Natural killer cell (primary cell): ENCODE measurements at regions not wholly inside any gene's neighbourhood (a gene's known extent, or its start where the extent isn't known, plus 50 kb on each side); places are given as distances from the start of the nearest gene placed in this dataset.

Experiments used
- ATAC-seq, 3 donors: fragments of 150-1000 bp in 2 of 3; fragments of 200-7000 bp in 1 of 3; cut with Tn5 transposase; 1 replicate in 1 of 3; 2 replicates in 2 of 3; pipeline ENCODE4 v1.10.0; 2021; ENCODE audit warnings: mild to moderate bottlenecking in 2 of 3, moderate library complexity in 2 of 3
- DNase-seq, 2 donors: peaks; one replicate each; pipeline versions ENCODE4 v3.0.0 to v3.0.0-alpha.2; 2013 to 2021; ENCODE audit warnings: mixed read lengths in 1 of 2
- H3K27ac ChIP-seq: one replicate; pipeline ENCODE4 v1.5.1; 2013; ENCODE audit warnings: mild to moderate bottlenecking, low read length
- H3K27me3 ChIP-seq: one replicate; pipeline ENCODE4 v1.6.1; 2013; ENCODE audit warnings: low read length; ENCODE audit not compliant: control insufficient read depth, insufficient read depth
- H3K36me3 ChIP-seq: one replicate; pipeline ENCODE4 v1.6.1; 2013; ENCODE audit warnings: low read length; ENCODE audit not compliant: control insufficient read depth, insufficient read depth
- H3K4me1 ChIP-seq: one replicate; pipeline ENCODE4 v1.6.1; 2013; ENCODE audit warnings: low read length; ENCODE audit not compliant: control insufficient read depth, insufficient read depth
- H3K4me3 ChIP-seq: one replicate; pipeline ENCODE4 v1.5.1; 2013; ENCODE audit warnings: low read length
- H3K9me3 ChIP-seq: one replicate; pipeline ENCODE4 v1.6.1; 2013; ENCODE audit warnings: low read length; ENCODE audit not compliant: control insufficient read depth, insufficient read depth
- H3K27ac Mint-ChIP-seq, 2 donors: one replicate each; pipeline ENCODE4 v1.8.0; 2022; ENCODE audit warnings: mild to moderate bottlenecking in 2 of 2, mixed read lengths in 2 of 2, moderate library complexity in 1 of 2
- H3K27me3 Mint-ChIP-seq, 2 donors: one replicate each; pipeline ENCODE4 v1.8.0; 2022; ENCODE audit warnings: low read depth in 2 of 2, mixed read lengths in 2 of 2
- H3K36me3 Mint-ChIP-seq: one replicate; pipeline ENCODE4 v1.8.0; 2022; ENCODE audit warnings: mixed read lengths
- H3K4me1 Mint-ChIP-seq, 2 donors: one replicate each; pipeline ENCODE4 v1.8.0; 2022; ENCODE audit warnings: mixed read lengths in 2 of 2
- H3K4me3 Mint-ChIP-seq: one replicate; pipeline ENCODE4 v1.8.0; 2022; ENCODE audit warnings: mild to moderate bottlenecking, moderate library complexity, mixed read lengths
- H3K9me3 Mint-ChIP-seq, 2 donors: one replicate each; pipeline ENCODE4 v1.8.0; 2022; ENCODE audit warnings: mixed read lengths in 2 of 2
- CTCF ChIP-seq: fragments of 200-600 bp; IDR thresholded peaks from one replicate; pipeline ENCODE4 v1.8.0; 2022; ENCODE audit warnings: antibody characterized with exemption
- WGBS: methylation state at CpG from one replicate; pipeline ENCODE4 v1.1.7; 2013; ENCODE audit warnings: missing lambda C conversion rate; ENCODE audit not compliant: insufficient coverage; 5-methylcytosine and 5-hydroxymethylcytosine counted together
- intact Hi-C: fragments of 100-400 bp; cut with micrococcal nuclease; formaldehyde crosslinking; loops from one replicate; pipeline ENCODE4 v1.14.2; 2022

GRCh38 chr2:129314120-129314519 is 665.3 kb upstream of the RAB6C start:
- H3K27ac ChIP-seq = no peak overlapping the region
- Mint-ChIP-seq H3K4me1 (no peaks in the 10 kb centered on the region), H3K27ac (no peak overlapping the region), H3K4me3 (no peak overlapping the region), H3K36me3 (no peaks in the 10 kb centered on the region), H3K27me3 (no peaks in the 10 kb centered on the region), H3K9me3 (no peaks in the 10 kb centered on the region)
- no peak for DNase-seq
- ATAC-seq = no peak
- no peaks in the 10 kb centered on the region for H3K27me3 ChIP-seq
- no peaks in the 10 kb centered on the region for H3K36me3 ChIP-seq
- no peaks in the 10 kb centered on the region for H3K4me1 ChIP-seq
- no peak for TF ChIP-seq CTCF
- H3K4me3 ChIP-seq = no peak overlapping the region
- intact Hi-C loops = no loop called here
- H3K9me3 ChIP-seq = no peaks in the 10 kb centered on the region
- 86% methylated on average over 9 of the region's 9 CpGs for WGBS

- Histone ChIP-seq H3K4me1 (no peaks in the 10 kb centered on the region), H3K4me3 (no peak overlapping the region), H3K9me3 (no peaks in the 10 kb centered on the region), H3K36me3 (no peaks in the 10 kb centered on the region), H3K27ac (no peak overlapping the region), H3K27me3 (no peaks in the 10 kb centered on the region)
- DNase-seq = no peak
- Mint-ChIP-seq H3K4me3 (no peak overlapping the region), H3K27ac (no peak overlapping the region), H3K27me3 (no peaks in the 10 kb centered on the region), H3K36me3 (no peaks in the 10 kb centered on the region), H3K4me1 (no peaks in the 10 kb centered on the region), H3K9me3 (no peaks in the 10 kb centered on the region)
- no peak for ATAC-seq
- intact Hi-C loops = no loop called here
- 86% methylated on average over 27 of the region's 27 CpGs for WGBS
- TF ChIP-seq CTCF = no peak
These were observed 660.7 kb upstream of the RAB6C start for GRCh38 chr2:129318581-129319421.

- H3K27ac ChIP-seq = no peak overlapping the region
- no peaks in the 10 kb centered on the region for H3K9me3 Mint-ChIP-seq
- ATAC-seq = no peak
- H3K9me3 ChIP-seq = no peaks in the 10 kb centered on the region
- DNase-seq = no peak
- no peak overlapping the region for H3K4me3 Mint-ChIP-seq
- no peaks in the 10 kb centered on the region for H3K36me3 Mint-ChIP-seq
- TF ChIP-seq CTCF = no peak
- H3K4me3 ChIP-seq = no peak overlapping the region
- no peaks in the 10 kb centered on the region for H3K27me3 Mint-ChIP-seq
- H3K4me1 Mint-ChIP-seq = no peaks in the 10 kb centered on the region
- intact Hi-C loops = no loop called here
- H3K27me3 ChIP-seq = no peaks in the 10 kb centered on the region
- 83% methylated on average over 7 of the region's 7 CpGs for WGBS
- H3K27ac Mint-ChIP-seq = no peak overlapping the region
- H3K36me3 ChIP-seq = no peaks in the 10 kb centered on the region
- H3K4me1 ChIP-seq = no peaks in the 10 kb centered on the region
These were observed 660.1 kb upstream of the RAB6C start for GRCh38 chr2:129319422-129319717.

- Histone ChIP-seq H3K9me3 (no peaks in the 10 kb centered on the region), H3K27ac (no peak overlapping the region), H3K4me3 (no peak overlapping the region), H3K36me3 (no peaks in the 10 kb centered on the region), H3K27me3 (no peaks in the 10 kb centered on the region), H3K4me1 (no peaks in the 10 kb centered on the region)
- WGBS = 98% methylated on average over 4 of the region's 4 CpGs
- intact Hi-C loops = no loop called here
- TF ChIP-seq CTCF = no peak
- H3K27ac Mint-ChIP-seq = no peak overlapping the region
- H3K27me3 Mint-ChIP-seq = no peaks in the 10 kb centered on the region
- DNase-seq (no peak), ATAC-seq (no peak)
- H3K4me3 Mint-ChIP-seq = no peak overlapping the region
- no peaks in the 10 kb centered on the region for H3K9me3 Mint-ChIP-seq
- no peaks in the 10 kb centered on the region for H3K4me1 Mint-ChIP-seq
- no peaks in the 10 kb centered on the region for H3K36me3 Mint-ChIP-seq
These were observed 659.2 kb upstream of the RAB6C start for GRCh38 chr2:129320288-129320687.
